ENCODE measurements at regions not wholly inside any gene's neighbourhood (a gene's known extent, or its start where the extent isn't known, plus 50 kb on each side); places are given as distances from the start of the nearest gene placed in this dataset.

DNA sequence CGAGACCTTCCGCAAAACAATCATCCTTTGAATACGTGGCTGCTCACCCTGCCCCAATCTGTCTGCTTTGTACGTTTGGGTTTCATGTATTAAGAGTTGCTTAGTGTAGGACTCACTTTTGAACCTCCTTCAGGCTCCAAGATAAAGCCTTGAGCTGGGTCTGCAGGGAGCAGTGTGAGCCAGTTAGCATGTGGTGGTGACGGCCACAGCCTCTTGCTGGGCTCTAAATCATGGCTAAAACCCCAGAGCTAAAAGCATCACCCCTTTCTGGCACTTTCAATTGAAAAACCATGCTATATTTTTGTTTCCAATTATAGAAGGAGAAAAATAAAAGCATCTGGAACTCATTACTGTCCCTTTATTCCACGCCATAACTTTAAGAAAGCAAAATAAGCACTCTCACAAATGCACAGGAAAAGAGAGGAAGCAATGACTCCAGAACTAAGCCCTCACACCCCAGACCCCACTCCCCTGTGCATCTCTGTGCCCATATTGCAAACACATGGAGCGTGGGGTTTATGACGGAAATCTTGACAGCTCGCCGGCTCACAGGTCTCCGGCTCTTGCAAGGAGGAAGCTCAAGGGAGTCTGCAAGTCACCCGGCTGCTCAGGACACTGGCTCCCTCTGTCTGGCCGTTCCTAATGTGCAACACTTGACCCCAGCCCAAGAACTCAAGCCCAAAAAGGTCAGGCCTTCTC is 135.5 kb downstream of the MIS18A start (continued):
- TF ChIP-seq, protein P1, sequence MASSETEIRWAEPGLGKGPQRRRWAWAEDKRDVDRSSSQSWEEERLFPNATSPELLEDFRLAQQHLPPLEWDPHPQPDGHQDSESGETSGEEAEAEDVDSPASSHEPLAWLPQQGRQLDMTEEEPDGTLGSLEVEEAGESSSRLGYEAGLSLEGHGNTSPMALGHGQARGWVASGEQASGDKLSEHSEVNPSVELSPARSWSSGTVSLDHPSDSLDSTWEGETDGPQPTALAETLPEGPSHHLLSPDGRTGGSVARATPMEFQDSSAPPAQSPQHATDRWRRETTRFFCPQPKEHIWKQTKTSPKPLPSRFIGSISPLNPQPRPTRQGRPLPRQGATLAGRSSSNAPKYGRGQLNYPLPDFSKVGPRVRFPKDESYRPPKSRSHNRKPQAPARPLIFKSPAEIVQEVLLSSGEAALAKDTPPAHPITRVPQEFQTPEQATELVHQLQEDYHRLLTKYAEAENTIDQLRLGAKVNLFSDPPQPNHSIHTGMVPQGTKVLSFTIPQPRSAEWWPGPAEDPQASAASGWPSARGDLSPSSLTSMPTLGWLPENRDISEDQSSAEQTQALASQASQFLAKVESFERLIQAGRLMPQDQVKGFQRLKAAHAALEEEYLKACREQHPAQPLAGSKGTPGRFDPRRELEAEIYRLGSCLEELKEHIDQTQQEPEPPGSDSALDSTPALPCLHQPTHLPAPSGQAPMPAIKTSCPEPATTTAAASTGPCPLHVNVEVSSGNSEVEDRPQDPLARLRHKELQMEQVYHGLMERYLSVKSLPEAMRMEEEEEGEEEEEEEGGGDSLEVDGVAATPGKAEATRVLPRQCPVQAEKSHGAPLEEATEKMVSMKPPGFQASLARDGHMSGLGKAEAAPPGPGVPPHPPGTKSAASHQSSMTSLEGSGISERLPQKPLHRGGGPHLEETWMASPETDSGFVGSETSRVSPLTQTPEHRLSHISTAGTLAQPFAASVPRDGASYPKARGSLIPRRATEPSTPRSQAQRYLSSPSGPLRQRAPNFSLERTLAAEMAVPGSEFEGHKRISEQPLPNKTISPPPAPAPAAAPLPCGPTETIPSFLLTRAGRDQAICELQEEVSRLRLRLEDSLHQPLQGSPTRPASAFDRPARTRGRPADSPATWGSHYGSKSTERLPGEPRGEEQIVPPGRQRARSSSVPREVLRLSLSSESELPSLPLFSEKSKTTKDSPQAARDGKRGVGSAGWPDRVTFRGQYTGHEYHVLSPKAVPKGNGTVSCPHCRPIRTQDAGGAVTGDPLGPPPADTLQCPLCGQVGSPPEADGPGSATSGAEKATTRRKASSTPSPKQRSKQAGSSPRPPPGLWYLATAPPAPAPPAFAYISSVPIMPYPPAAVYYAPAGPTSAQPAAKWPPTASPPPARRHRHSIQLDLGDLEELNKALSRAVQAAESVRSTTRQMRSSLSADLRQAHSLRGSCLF (CRISPR knock-in tag; IDR thresholded peaks at IDR 0.05; ENCODE audit: borderline replicate concordance), result no peak

DNA sequence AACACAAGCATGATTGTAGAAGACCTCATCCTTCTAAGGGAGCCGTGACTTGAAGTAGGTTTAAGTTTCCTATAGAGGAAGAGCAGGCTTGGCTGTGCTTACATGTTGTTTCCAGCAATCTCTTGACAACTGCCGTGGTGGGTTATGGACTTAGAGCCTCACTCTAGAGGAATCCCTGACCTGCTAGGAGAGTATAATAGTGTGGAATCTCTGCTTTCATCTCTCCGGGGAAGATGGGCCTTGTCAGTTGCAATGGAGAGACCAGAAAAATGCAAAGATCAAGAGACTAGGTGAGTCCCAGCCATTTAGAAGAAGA is 137.6 kb downstream of the MIS18A start:
- BruUV-seq (replicated peaks), result no TSS peak
- H3K36me3 ChIP-seq (replicated peaks in 1 of 2; ENCODE audit: control insufficient read depth in 1 of 2, insufficient read depth in 2 of 2, low read length in 2 of 2), result no peaks in the 10 kb centered on the region
- H3K9me3 ChIP-seq (ENCODE audit: low read length), result no peaks in the 10 kb centered on the region
- DNase-seq (ENCODE audit: low spot score) (no peak), FAIRE-seq (no peak), ATAC-seq (no peak)
- no peak overlapping the region for H3K4me3 ChIP-seq (replicated peaks in 1 of 3; ENCODE audit: insufficient read depth in 1 of 3, low read depth in 2 of 3, low read length in 3 of 3)
- no peak overlapping the region for H3K27ac ChIP-seq (ENCODE audit: extremely low read length, insufficient read depth, low read length)
- no peak overlapping the region for H3K9ac ChIP-seq (ENCODE audit: insufficient read depth, low read depth, low read length)
- POLR2A ChIA-PET, result no interaction called here
- H2AFZ ChIP-seq (ENCODE audit: low read length), result no peak overlapping the region
- H3K27me3 ChIP-seq (ENCODE audit: control insufficient read depth in 1 of 2, insufficient read depth in 2 of 2, low read length in 2 of 2), result peaks cover 0 to 7% of the 10 kb centered on the region in 2 experiments; a peak in 1 of 5 replicates
- H4K20me1 ChIP-seq (ENCODE audit: insufficient read depth, low read length), result no peaks in the 10 kb centered on the region
- in situ Hi-C loops (cut with HindIII; ENCODE audit: extremely low pct_ligation_motif_present, low pct_unique_long_range_greater_than_20kb), result no loop called here
- H3K4me1 ChIP-seq (ENCODE audit: insufficient read depth, low read length), result no peaks in the 10 kb centered on the region
- CTCF ChIA-PET (ENCODE audit: low intra/inter-chr PET ratio, low total read pairs), result no interaction called here
- H3K79me2 ChIP-seq (ENCODE audit: insufficient read depth, low read length), result no peaks in the 10 kb centered on the region
- H3K4me2 ChIP-seq (ENCODE audit: low read depth, low read length), result no peak overlapping the region
- intact Hi-C loops (cut with micrococcal nuclease; ENCODE audit: unreplicated experiment), result no loop called here
- WGBS (ENCODE audit: low lambda C conversion rate), result 5% methylated on average over 3 of the region's 3 CpGs
- TF ChIP-seq, protein P2, sequence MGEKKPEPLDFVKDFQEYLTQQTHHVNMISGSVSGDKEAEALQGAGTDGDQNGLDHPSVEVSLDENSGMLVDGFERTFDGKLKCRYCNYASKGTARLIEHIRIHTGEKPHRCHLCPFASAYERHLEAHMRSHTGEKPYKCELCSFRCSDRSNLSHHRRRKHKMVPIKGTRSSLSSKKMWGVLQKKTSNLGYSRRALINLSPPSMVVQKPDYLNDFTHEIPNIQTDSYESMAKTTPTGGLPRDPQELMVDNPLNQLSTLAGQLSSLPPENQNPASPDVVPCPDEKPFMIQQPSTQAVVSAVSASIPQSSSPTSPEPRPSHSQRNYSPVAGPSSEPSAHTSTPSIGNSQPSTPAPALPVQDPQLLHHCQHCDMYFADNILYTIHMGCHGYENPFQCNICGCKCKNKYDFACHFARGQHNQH (CRISPR knock-in tag; IDR thresholded peaks at IDR 0.05), result no peak
- no peak for TF ChIP-seq ZNF569 (CRISPR knock-in tag; IDR thresholded peaks at IDR 0.05; ENCODE audit: borderline replicate concordance)
- TF ChIP-seq ZNF225 (CRISPR knock-in tag; IDR thresholded peaks at IDR 0.05), result no peak
- no peak for TF ChIP-seq KMT2B (CRISPR knock-in tag; IDR thresholded peaks at IDR 0.05)
- no peak for TF ChIP-seq ZNF841 (CRISPR knock-in tag; IDR thresholded peaks at IDR 0.05; ENCODE audit: borderline replicate concordance)
- no peak for TF ChIP-seq NFE2L1 (CRISPR knock-in tag; IDR thresholded peaks at IDR 0.05; ENCODE audit: borderline replicate concordance)
- no peak for TF ChIP-seq ZNF383 (CRISPR knock-in tag; IDR thresholded peaks at IDR 0.05; ENCODE audit: borderline replicate concordance)
- TF ChIP-seq, protein P3, sequence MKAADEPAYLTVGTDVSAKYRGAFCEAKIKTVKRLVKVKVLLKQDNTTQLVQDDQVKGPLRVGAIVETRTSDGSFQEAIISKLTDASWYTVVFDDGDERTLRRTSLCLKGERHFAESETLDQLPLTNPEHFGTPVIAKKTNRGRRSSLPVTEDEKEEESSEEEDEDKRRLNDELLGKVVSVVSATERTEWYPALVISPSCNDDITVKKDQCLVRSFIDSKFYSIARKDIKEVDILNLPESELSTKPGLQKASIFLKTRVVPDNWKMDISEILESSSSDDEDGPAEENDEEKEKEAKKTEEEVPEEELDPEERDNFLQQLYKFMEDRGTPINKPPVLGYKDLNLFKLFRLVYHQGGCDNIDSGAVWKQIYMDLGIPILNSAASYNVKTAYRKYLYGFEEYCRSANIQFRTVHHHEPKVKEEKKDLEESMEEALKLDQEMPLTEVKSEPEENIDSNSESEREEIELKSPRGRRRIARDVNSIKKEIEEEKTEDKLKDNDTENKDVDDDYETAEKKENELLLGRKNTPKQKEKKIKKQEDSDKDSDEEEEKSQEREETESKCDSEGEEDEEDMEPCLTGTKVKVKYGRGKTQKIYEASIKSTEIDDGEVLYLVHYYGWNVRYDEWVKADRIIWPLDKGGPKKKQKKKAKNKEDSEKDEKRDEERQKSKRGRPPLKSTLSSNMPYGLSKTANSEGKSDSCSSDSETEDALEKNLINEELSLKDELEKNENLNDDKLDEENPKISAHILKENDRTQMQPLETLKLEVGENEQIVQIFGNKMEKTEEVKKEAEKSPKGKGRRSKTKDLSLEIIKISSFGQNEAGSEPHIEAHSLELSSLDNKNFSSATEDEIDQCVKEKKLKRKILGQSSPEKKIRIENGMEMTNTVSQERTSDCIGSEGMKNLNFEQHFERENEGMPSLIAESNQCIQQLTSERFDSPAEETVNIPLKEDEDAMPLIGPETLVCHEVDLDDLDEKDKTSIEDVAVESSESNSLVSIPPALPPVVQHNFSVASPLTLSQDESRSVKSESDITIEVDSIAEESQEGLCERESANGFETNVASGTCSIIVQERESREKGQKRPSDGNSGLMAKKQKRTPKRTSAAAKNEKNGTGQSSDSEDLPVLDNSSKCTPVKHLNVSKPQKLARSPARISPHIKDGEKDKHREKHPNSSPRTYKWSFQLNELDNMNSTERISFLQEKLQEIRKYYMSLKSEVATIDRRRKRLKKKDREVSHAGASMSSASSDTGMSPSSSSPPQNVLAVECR (CRISPR knock-in tag; IDR thresholded peaks at IDR 0.05; ENCODE audit: borderline replicate concordance), result no peak
- TF ChIP-seq NPAS2 (CRISPR knock-in tag; IDR thresholded peaks at IDR 0.05; ENCODE audit: borderline replicate concordance), result no peak
- TF ChIP-seq ZNF781 (CRISPR knock-in tag; IDR thresholded peaks at IDR 0.05; ENCODE audit: borderline replicate concordance, not compliant biosample characterization), result no peak
- TF ChIP-seq ARNTL (CRISPR knock-in tag; IDR thresholded peaks at IDR 0.05), result no peak
- TF ChIP-seq SALL1 (CRISPR knock-in tag; IDR thresholded peaks at IDR 0.05), result no peak
